Body of pancreas (tissue), 4 donors: ENCODE measurements at regions not wholly inside any gene's neighbourhood (a gene's known extent, or its start where the extent isn't known, plus 50 kb on each side); places are given as distances from the start of the nearest gene placed in this dataset.

Experiments
- ATAC-seq: fragments of 150-250 bp; one replicate; pipeline ENCODE4 v1.9.1; 2016
- DNase-seq, 4 donors: peaks; one replicate each; pipeline ENCODE4 v3.0.0-alpha.2; 2019
- H3K27ac ChIP-seq, 4 donors: fragments of 200-600 bp; sonication (generic); 1 replicate in 3 of 4; 2 replicates in 1 of 4; pipeline versions ENCODE4 v1.5.1 to v1.6.1; 2016 to 2019; ENCODE audit warnings: mild to moderate bottlenecking in 1 of 4, mixed read lengths in 1 of 4, moderate library complexity in 1 of 4
- H3K27me3 ChIP-seq, 2 donors: fragments of 200-600 bp; sonication (generic); one replicate each; pipeline ENCODE4 v1.6.0; 2016; ENCODE audit warnings: mild to moderate bottlenecking in 1 of 2
- H3K36me3 ChIP-seq, 2 donors: fragments of 200-600 bp; sonication (generic); replicated peaks in 1 of 2; 2 replicates each; pipeline ENCODE4 v1.5.1; 2016; ENCODE audit warnings: low read depth in 2 of 2; ENCODE audit not compliant: insufficient read depth in 1 of 2
- H3K4me1 ChIP-seq: fragments of 200-600 bp; sonication (generic); one replicate; pipeline ENCODE4 v1.6.0; 2016
- H3K4me3 ChIP-seq, 2 donors: fragments of 200-600 bp; sonication (generic); 1 replicate in 1 of 2; 2 replicates in 1 of 2; pipeline ENCODE4 v1.5.1; 2016 to 2019
- H3K9me3 ChIP-seq, 3 donors: fragments of 200-600 bp; sonication (generic); 1 replicate in 2 of 3; 2 replicates in 1 of 3; pipeline ENCODE4 v1.5.1; 2016
- POLR2A ChIP-seq, 3 donors: fragments of 450-650 bp; IDR thresholded peaks; one replicate each; pipeline ENCODE4 v1.6.1; 2016; ENCODE audit warnings: antibody characterized with exemption in 3 of 3, mild to moderate bottlenecking in 2 of 3
- WGBS, 2 donors: methylation state at CpG; one replicate each; pipeline ENCODE4 v1.1.5; 2017; 5-methylcytosine and 5-hydroxymethylcytosine counted together
- intact Hi-C: fragments of 100-400 bp; cut with DNase I; formaldehyde crosslinking; loops from one replicate; pipeline ENCODE4 v1.15.1; 2023
- TF ChIP-seq, protein P1 (sequence below), 7 experiments: fragments of 450-650 bp in 4 of 7; fragments of 200-600 bp in 3 of 7; sonication (generic) in 3 of 7; IDR thresholded peaks; one replicate each; pipeline ENCODE4 v1.5.1; 2016 to 2019; ENCODE audit warnings: antibody characterized with exemption in 7 of 7

DNA sequence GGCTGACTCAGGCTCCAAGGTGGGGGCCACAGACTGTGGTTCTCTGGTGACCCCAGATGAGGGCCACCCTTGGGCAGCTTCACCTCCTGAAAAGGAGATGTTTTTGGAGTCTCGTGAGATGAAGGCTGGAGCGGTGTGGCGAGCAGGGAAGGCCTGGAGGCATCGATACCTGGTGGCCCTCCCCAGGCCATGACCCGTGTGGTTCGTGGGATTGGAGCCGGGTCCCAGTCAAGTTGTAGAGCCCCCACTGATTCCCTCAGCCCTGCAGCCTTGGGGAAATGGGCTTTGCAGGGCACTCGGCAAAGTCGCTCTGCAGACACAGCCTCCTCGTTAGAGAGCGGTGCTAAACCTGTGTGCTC, 1083.4 kb downstream of the BRD1 start:
- no peak for ATAC-seq
- Histone ChIP-seq H3K27me3 (no peaks in the 10 kb centered on the region), H3K36me3 (no peaks in the 10 kb centered on the region), H3K4me1 (no peaks in the 10 kb centered on the region), H3K9me3 (no peaks in the 10 kb centered on the region), H3K27ac (no peak overlapping the region), H3K4me3 (no peak overlapping the region)
- no peak for DNase-seq
- TF ChIP-seq, protein P1, sequence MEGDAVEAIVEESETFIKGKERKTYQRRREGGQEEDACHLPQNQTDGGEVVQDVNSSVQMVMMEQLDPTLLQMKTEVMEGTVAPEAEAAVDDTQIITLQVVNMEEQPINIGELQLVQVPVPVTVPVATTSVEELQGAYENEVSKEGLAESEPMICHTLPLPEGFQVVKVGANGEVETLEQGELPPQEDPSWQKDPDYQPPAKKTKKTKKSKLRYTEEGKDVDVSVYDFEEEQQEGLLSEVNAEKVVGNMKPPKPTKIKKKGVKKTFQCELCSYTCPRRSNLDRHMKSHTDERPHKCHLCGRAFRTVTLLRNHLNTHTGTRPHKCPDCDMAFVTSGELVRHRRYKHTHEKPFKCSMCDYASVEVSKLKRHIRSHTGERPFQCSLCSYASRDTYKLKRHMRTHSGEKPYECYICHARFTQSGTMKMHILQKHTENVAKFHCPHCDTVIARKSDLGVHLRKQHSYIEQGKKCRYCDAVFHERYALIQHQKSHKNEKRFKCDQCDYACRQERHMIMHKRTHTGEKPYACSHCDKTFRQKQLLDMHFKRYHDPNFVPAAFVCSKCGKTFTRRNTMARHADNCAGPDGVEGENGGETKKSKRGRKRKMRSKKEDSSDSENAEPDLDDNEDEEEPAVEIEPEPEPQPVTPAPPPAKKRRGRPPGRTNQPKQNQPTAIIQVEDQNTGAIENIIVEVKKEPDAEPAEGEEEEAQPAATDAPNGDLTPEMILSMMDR (IDR thresholded peaks at IDR 0.05): no peak
- TF ChIP-seq POLR2A (IDR thresholded peaks at IDR 0.05): no peak
- intact Hi-C loops: no loop called here
- 89 to 100% methylated on average over 3 to 11 of the region's 11 CpGs for WGBS, 2 donors

DNA sequence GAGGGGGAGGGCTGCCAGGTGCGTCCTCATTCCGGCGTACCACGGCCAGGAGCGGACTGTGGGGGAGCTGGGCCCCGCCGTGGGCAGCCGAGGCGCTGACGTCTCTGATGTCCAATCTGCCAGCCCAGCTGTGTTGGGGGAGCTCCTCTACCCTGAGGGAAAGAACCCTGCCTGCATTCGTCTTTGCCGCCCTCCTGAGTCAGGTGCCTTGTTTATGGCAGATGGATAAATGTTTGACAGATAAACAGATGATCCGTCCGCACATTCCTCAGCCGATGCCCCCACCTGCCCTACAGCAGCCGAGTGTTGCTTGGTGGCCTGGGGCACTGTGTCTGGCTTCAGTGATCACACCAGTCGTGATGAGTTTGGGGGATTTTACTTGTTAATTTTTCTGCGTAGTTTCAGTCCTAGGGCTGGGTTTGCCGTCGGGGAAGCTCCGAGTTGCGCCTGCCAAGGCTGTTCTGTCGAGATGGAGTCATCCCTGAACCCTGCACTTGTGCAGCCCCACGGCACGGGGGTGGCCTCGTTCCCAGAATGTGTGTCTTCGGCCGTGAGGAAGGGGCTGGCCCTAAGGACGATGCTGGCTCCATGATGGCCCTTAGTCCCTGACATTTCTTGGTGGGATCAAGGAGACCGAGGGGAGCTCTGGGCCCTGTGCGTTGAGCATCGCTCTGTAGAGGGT, 1083.9 kb downstream of the BRD1 start:
- intact Hi-C loops: no loop called here
- ATAC-seq (no peak), DNase-seq (no peak)
- no peak for TF ChIP-seq POLR2A (IDR thresholded peaks at IDR 0.05)
- TF ChIP-seq, protein P1 (IDR thresholded peaks at IDR 0.05): no peak
- H3K27ac ChIP-seq: no peak overlapping the region
- WGBS, 2 donors: 67 to 71% methylated on average over 23 to 29 of the region's 32 CpGs
- no peaks in the 10 kb centered on the region for H3K9me3 ChIP-seq
- H3K4me1 ChIP-seq: no peaks in the 10 kb centered on the region
- H3K36me3 ChIP-seq: no peaks in the 10 kb centered on the region
- no peak overlapping the region for H3K4me3 ChIP-seq
- no peaks in the 10 kb centered on the region for H3K27me3 ChIP-seq

DNA sequence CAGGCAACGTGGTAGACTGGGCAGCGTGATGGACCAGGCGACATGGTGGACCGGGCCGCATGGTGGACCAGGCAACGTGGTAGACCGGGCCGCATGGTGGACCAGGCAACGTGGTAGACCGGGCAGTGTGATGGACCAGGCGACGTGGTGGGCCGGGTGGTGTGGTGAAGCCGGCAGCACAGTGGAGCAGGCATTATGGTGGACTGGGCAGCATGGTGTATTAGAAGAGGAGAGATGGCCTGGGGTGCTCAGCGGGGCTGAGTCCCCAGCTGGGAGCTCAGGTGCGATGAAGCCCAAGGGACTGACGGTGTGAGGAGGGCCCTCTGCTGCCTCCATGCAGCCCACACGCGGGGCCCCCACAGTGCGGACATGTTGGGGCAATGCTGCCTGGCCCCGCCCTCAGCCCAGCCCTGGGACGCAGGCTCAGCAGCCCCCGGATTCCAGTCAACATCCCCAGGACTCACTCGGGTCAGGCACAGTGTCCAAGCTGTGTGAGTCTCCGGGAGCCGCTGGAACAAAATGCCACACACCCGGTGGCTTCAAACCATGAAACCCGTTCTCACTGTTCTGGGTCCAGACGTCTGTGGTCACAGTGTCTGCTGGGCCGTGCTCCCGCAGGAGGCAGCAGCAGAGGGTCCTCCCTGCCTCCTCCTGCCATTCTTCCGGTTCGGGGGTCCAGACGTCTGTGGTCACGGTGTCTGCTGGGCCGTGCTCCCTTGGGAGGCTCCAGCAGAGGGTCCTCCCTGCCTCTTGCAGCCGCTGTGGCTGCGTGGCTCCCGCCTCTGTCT, 1084.9 kb downstream of the BRD1 start:
- Histone ChIP-seq H3K4me3 (no peak overlapping the region), H3K27ac (no peak overlapping the region), H3K27me3 (no peaks in the 10 kb centered on the region), H3K36me3 (no peaks in the 10 kb centered on the region), H3K9me3 (no peaks in the 10 kb centered on the region), H3K4me1 (no peaks in the 10 kb centered on the region)
- ATAC-seq: no peak
- TF ChIP-seq, protein P1 (IDR thresholded peaks at IDR 0.05): no peak
- no peak for TF ChIP-seq POLR2A (IDR thresholded peaks at IDR 0.05)
- intact Hi-C loops: no loop called here
- 76 to 95% methylated on average over 16 to 38 of the region's 39 CpGs for WGBS, 2 donors
- no peak for DNase-seq

DNA sequence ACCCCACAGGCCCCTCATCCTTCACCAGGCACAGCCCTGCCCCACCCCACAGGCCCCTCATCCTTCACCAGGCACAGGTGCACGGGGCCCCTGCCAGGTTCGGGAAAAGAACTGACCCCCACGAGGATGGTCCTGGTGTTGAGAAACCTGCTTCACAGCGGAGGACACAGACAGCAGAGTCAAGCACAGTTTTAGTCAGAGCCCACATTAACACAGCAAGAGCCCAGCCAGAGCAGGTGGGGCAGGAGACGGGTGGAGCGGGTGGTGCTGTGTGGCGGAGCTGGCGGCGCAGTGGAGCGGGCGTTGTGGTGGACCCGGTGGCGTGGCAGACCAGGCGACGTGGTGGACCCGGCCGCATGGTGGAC, 1085.5 kb downstream of the BRD1 start:
- TF ChIP-seq POLR2A (IDR thresholded peaks at IDR 0.05): no peak
- TF ChIP-seq, protein P1 (IDR thresholded peaks at IDR 0.05): no peak
- H3K27me3 ChIP-seq: no peaks in the 10 kb centered on the region
- ATAC-seq (no peak), DNase-seq (no peak)
- intact Hi-C loops: no loop called here
- 78 to 92% methylated on average over 14 to 15 of the region's 17 CpGs for WGBS, 2 donors
- no peaks in the 10 kb centered on the region for H3K36me3 ChIP-seq
- H3K4me1 ChIP-seq: no peaks in the 10 kb centered on the region
- H3K9me3 ChIP-seq: no peaks in the 10 kb centered on the region
- H3K27ac ChIP-seq: no peak overlapping the region
- no peak overlapping the region for H3K4me3 ChIP-seq
